ENCODE measurements at regions not wholly inside any gene's neighbourhood (a gene's known extent, or its start where the extent isn't known, plus 50 kb on each side); places are given as distances from the start of the nearest gene placed in this dataset.

DNA sequence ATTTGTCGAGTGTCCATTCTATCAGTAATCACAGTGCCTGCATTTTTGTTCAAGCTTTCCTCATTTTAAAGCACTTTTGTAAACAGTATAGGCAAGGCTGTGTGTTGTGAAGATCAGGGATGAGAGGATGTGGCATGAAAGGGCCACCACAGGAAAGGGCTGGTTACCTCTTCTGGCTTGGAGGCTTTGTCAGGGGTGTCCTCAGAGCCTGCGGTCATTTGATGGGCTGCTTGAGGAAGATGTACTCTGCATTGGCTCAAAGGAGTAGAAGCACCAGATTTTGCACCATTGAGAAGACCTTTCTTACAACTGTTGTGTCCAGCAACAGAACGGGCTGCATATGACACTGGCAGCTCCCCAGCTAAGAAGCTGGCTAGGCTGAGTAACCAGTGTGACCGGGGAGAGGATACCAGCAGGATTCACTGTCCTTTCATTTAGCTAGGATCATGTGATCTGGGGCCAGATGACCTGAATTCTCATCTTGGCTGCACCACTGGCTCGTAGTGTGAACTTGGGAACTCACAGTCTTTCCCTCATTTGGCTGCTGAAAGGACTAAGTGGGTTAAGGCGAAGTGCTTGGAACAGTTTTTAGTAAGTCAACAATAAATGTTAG lies 380.2 kb downstream of the FGF9 start:
- TF ChIP-seq RAD21 (IDR thresholded peaks at IDR 0.05; ENCODE audit: low read length) (no peak), POLR2A (IDR thresholded peaks at IDR 0.05; ENCODE audit: low read depth, low read length) (no peak)
- TF ChIP-seq, protein P1, sequence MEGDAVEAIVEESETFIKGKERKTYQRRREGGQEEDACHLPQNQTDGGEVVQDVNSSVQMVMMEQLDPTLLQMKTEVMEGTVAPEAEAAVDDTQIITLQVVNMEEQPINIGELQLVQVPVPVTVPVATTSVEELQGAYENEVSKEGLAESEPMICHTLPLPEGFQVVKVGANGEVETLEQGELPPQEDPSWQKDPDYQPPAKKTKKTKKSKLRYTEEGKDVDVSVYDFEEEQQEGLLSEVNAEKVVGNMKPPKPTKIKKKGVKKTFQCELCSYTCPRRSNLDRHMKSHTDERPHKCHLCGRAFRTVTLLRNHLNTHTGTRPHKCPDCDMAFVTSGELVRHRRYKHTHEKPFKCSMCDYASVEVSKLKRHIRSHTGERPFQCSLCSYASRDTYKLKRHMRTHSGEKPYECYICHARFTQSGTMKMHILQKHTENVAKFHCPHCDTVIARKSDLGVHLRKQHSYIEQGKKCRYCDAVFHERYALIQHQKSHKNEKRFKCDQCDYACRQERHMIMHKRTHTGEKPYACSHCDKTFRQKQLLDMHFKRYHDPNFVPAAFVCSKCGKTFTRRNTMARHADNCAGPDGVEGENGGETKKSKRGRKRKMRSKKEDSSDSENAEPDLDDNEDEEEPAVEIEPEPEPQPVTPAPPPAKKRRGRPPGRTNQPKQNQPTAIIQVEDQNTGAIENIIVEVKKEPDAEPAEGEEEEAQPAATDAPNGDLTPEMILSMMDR (conservative IDR thresholded peaks at IDR 0.05; ENCODE audit: low read depth, low read length), result no peak
